ENCODE measurements at regions not wholly inside any gene's neighbourhood (a gene's known extent, or its start where the extent isn't known, plus 50 kb on each side); places are given as distances from the start of the nearest gene placed in this dataset.
A peak's percentile ranks its signal among the peaks of the same experiment; 100 is the strongest.

GRCh38 chr2:128473175-128474035, 154.7 kb upstream of the HS6ST1 start:
- no peaks in the 10 kb centered on the region for H3K4me1 ChIP-seq
- TF ChIP-seq, protein P1, sequence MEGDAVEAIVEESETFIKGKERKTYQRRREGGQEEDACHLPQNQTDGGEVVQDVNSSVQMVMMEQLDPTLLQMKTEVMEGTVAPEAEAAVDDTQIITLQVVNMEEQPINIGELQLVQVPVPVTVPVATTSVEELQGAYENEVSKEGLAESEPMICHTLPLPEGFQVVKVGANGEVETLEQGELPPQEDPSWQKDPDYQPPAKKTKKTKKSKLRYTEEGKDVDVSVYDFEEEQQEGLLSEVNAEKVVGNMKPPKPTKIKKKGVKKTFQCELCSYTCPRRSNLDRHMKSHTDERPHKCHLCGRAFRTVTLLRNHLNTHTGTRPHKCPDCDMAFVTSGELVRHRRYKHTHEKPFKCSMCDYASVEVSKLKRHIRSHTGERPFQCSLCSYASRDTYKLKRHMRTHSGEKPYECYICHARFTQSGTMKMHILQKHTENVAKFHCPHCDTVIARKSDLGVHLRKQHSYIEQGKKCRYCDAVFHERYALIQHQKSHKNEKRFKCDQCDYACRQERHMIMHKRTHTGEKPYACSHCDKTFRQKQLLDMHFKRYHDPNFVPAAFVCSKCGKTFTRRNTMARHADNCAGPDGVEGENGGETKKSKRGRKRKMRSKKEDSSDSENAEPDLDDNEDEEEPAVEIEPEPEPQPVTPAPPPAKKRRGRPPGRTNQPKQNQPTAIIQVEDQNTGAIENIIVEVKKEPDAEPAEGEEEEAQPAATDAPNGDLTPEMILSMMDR (IDR thresholded peaks at IDR 0.05) = no peak
- no peaks in the 10 kb centered on the region for H3K9me3 ChIP-seq
- DNase-seq = no peak
- no peaks in the 10 kb centered on the region for H3K27me3 ChIP-seq
- WGBS, 2 donors = 51 to 73% methylated on average over 23 to 26 of the region's 26 CpGs
- no peak overlapping the region for H3K27ac ChIP-seq
- no peaks in the 10 kb centered on the region for H3K36me3 ChIP-seq
- H3K4me3 ChIP-seq = no peak overlapping the region
- peak; percentile 35 to 62 (median 61) for ATAC-seq
- FAIRE-seq = no peak
- intact Hi-C loops (cut with DNase I) = no loop called here

DNA sequence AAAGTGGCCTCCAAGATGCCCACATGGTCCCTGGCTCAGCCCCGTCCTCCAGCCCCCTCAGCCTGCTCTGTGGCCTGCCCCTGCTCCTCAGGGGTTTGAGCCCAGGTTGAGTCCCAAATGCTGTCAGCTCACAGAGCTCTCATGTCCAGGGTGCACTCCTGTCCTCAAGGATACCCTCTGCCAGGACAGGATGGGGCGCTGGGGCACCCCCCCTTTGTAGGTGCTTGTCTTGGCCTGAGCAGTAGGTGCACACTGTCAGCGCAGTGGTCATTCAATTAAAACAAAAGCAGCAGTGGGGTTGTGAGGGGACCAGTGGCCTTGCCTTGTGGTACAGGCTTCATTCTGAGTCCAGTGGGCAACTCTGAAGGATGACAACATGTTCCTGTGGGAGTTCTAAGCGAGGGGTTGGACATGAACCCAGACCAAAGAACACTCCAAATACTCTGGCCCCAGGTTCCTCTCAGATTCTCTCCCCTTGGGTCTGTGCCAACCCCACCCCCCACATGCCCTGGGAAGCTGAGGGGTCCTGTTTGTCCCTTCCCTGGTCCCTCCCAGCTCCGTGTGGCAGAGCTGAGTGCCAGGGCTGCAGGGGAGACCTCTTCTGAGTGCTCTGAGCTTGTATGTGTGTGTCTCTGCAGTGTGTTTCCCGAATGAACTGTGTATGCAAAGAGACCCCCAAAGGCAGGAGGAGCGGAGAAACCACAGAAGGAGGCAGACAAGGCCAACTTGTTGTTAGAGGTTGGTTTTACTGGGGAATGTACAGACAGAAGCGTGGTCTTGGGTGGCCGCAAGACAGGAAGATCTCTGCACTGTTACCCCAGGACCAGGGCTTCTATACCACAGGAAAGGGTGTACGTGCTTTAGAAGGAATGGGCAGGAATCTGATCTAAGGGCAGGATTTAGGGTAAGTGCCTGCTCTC, 155.6 kb upstream of the HS6ST1 start:
- Histone ChIP-seq H3K4me1 (no peaks in the 10 kb centered on the region), H3K9me3 (no peaks in the 10 kb centered on the region), H3K36me3 (no peaks in the 10 kb centered on the region), H3K27ac (no peak overlapping the region), H3K27me3 (no peaks in the 10 kb centered on the region), H3K4me3 (no peak overlapping the region)
- TF ChIP-seq, protein P1 (IDR thresholded peaks at IDR 0.05) = no peak
- intact Hi-C loops (cut with DNase I) = no loop called here
- FAIRE-seq (no peak), DNase-seq (no peak), ATAC-seq (no peak)
- 91 to 93% methylated on average over 10 of the region's 10 CpGs for WGBS, 2 donors

GRCh38 chr2:128474962-128475361, 156.3 kb upstream of the HS6ST1 start:
- no peaks in the 10 kb centered on the region for H3K27me3 ChIP-seq
- H3K9me3 ChIP-seq = no peaks in the 10 kb centered on the region
- ATAC-seq = no peak
- WGBS, 2 donors = 80 to 94% methylated on average over 5 of the region's 5 CpGs
- TF ChIP-seq, protein P1 (IDR thresholded peaks at IDR 0.05) = no peak
- H3K4me1 ChIP-seq = no peaks in the 10 kb centered on the region
- intact Hi-C loops (cut with DNase I) = no loop called here
- no peak overlapping the region for H3K27ac ChIP-seq
- no peak for DNase-seq
- no peak overlapping the region for H3K4me3 ChIP-seq
- H3K36me3 ChIP-seq = no peaks in the 10 kb centered on the region
- FAIRE-seq = no peak

DNA sequence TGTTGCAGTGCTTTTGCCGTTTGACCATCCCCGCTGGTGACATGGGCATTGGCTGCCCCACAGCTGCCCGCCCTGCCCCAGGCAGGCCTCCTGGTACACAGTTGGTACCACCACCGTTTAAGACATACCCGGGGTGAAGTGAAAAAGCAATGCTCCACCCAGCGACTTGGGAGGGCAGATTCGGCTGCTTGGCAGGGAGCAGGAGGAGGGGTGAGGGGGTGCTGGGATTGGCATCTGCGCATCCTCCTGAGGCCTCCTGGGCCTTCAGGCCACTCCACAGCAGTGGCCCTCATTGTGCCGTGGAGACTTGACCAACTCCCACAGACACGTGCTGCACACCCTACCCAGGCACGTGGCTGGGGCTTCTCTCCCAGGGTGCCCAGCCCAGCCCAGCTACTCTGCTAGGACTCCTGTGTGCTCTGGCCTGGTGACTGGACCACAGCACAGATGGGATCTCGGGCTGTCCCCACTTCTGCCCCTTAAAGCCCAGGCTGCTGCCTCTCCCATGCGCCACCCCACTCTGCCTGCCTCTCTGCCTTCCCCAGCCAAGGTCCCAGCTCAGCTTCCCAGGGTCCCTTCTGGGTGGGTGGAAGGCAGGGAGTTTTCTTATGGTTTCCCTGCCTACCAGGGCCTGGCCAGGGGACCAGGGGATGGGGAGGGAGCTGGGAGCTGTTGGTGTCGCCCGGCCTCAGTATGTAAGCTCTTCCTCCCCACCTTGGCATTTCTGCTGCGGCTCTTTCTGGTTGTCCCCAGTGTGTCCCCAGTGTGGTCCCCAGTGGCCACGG, 157.0 kb upstream of the HS6ST1 start:
- FAIRE-seq (no peak), ATAC-seq (no peak), DNase-seq (no peak)
- H3K4me1 ChIP-seq = no peaks in the 10 kb centered on the region
- WGBS, 2 donors = 88 to 90% methylated on average over 17 of the region's 17 CpGs
- H3K27ac ChIP-seq = no peak overlapping the region
- no peaks in the 10 kb centered on the region for H3K27me3 ChIP-seq
- intact Hi-C loops (cut with DNase I) = no loop called here
- no peaks in the 10 kb centered on the region for H3K36me3 ChIP-seq
- no peaks in the 10 kb centered on the region for H3K9me3 ChIP-seq
- H3K4me3 ChIP-seq = no peak overlapping the region
- TF ChIP-seq, protein P1 (IDR thresholded peaks at IDR 0.05) = no peak

All from pancreas (tissue), 10 donors.